ENCODE measurements at regions not wholly inside any gene's neighbourhood (a gene's known extent, or its start where the extent isn't known, plus 50 kb on each side); places are given as distances from the start of the nearest gene placed in this dataset.
"Not testable (repeated sequence)": the region's sequence is repeated elsewhere in the genome, so short reads cannot be mapped to it uniquely, and the experiment has no call there.

- no peak overlapping the region for H3K27ac Mint-ChIP-seq
- no peak for DNase-seq (ENCODE audit: low spot score in 2 of 2, unreplicated experiment in 2 of 2)
Observed at GRCh38 chr16:59111280-59111679, 377.2 kb upstream of the GOT2 start.

GRCh38 chr16:59108374-59108773 lies 374.3 kb upstream of the GOT2 start:
- Mint-ChIP-seq H3K4me1 (no peaks in the 10 kb centered on the region), H3K36me3 (no peaks in the 10 kb centered on the region), H3K27ac (no peak overlapping the region), H3K4me3 (no peak overlapping the region), H3K9me3 (no peaks in the 10 kb centered on the region), H3K27me3 (ENCODE audit: low read depth) (peaks cover 6% of the 10 kb centered on the region)
- TF ChIP-seq, protein P1, sequence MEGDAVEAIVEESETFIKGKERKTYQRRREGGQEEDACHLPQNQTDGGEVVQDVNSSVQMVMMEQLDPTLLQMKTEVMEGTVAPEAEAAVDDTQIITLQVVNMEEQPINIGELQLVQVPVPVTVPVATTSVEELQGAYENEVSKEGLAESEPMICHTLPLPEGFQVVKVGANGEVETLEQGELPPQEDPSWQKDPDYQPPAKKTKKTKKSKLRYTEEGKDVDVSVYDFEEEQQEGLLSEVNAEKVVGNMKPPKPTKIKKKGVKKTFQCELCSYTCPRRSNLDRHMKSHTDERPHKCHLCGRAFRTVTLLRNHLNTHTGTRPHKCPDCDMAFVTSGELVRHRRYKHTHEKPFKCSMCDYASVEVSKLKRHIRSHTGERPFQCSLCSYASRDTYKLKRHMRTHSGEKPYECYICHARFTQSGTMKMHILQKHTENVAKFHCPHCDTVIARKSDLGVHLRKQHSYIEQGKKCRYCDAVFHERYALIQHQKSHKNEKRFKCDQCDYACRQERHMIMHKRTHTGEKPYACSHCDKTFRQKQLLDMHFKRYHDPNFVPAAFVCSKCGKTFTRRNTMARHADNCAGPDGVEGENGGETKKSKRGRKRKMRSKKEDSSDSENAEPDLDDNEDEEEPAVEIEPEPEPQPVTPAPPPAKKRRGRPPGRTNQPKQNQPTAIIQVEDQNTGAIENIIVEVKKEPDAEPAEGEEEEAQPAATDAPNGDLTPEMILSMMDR (IDR thresholded peaks at IDR 0.05; ENCODE audit: unreplicated experiment), result no peak
- DNase-seq (ENCODE audit: low spot score in 2 of 2, unreplicated experiment in 2 of 2), result no peak

More at GRCh38 chr16:59111280-59111679, 377.2 kb upstream of the GOT2 start:
- Mint-ChIP-seq H3K4me1 (no peaks in the 10 kb centered on the region), H3K36me3 (no peaks in the 10 kb centered on the region), H3K4me3 (no peak overlapping the region), H3K9me3 (no peaks in the 10 kb centered on the region), H3K27me3 (ENCODE audit: low read depth) (peaks cover 6% of the 10 kb centered on the region)
- TF ChIP-seq, protein P1 (IDR thresholded peaks at IDR 0.05; ENCODE audit: unreplicated experiment), result no peak

- DNase-seq (ENCODE audit: low spot score in 2 of 2, unreplicated experiment in 2 of 2); H3K27me3 Mint-ChIP-seq (ENCODE audit: low read depth); H3K36me3 Mint-ChIP-seq; H3K4me3 Mint-ChIP-seq; H3K27ac Mint-ChIP-seq; H3K4me1 Mint-ChIP-seq: not testable (repeated sequence)
- H3K9me3 Mint-ChIP-seq, result peaks cover 11% of the 10 kb centered on the region
Observed at GRCh38 chr16:59096682-59097081, 362.6 kb upstream of the GOT2 start.

DNA sequence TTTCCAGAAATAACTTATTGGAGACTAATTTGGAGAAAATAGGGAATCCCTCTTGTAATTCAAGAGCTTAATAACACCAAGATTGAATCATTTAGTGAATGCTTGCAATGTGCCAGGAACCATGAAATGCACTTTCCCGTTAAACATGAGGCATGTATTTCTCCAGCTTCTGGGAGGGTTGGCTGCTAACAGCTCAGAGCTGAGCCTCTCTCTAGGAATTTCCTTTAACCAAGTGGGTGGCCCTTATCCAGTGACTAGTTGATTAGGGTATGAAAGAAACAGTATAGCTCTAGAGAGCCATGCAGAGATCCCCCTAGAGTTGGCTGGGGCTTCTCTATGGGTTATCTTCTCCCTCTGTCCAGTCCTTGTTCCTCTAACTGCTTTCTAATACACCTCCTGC lies 356.4 kb upstream of the GOT2 start:
- TF ChIP-seq, protein P1 (IDR thresholded peaks at IDR 0.05; ENCODE audit: unreplicated experiment), result no peak
- no peak overlapping the region for H3K4me3 Mint-ChIP-seq
- H3K36me3 Mint-ChIP-seq, result no peaks in the 10 kb centered on the region
- H3K9me3 Mint-ChIP-seq, result no peaks in the 10 kb centered on the region
- DNase-seq (ENCODE audit: low spot score in 2 of 2, unreplicated experiment in 2 of 2), result no peak
- no peaks in the 10 kb centered on the region for H3K4me1 Mint-ChIP-seq
- no peaks in the 10 kb centered on the region for H3K27me3 Mint-ChIP-seq (ENCODE audit: low read depth)
- H3K27ac Mint-ChIP-seq, result no peak overlapping the region

DNA sequence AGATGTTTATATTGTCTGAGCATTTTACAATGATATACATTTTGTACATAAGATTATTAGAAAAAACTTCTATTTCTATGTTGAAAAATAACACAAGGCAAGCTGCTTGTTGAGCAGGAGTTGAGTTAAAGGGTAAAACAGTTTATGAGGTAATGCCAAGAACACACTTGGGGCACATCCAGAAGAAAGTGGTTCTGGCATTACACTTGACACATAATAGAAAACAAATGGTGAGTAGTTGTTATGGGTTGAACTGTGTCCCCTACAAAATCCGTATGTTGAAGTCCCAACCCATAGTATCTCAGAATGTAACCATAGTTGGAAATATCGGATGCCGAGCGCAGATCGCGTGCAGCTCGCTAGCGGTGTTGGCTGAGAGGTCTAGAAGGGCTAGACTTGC lies 354.3 kb upstream of the GOT2 start:
- no peak for DNase-seq (ENCODE audit: low spot score in 2 of 2, unreplicated experiment in 2 of 2)
- H3K27me3 Mint-ChIP-seq (ENCODE audit: low read depth), result no peaks in the 10 kb centered on the region
- H3K4me3 Mint-ChIP-seq, result no peak overlapping the region
- H3K27ac Mint-ChIP-seq, result no peak overlapping the region
- no peaks in the 10 kb centered on the region for H3K36me3 Mint-ChIP-seq
- TF ChIP-seq, protein P1 (IDR thresholded peaks at IDR 0.05; ENCODE audit: unreplicated experiment), result no peak
- no peaks in the 10 kb centered on the region for H3K9me3 Mint-ChIP-seq
- H3K4me1 Mint-ChIP-seq, result no peaks in the 10 kb centered on the region

DNA sequence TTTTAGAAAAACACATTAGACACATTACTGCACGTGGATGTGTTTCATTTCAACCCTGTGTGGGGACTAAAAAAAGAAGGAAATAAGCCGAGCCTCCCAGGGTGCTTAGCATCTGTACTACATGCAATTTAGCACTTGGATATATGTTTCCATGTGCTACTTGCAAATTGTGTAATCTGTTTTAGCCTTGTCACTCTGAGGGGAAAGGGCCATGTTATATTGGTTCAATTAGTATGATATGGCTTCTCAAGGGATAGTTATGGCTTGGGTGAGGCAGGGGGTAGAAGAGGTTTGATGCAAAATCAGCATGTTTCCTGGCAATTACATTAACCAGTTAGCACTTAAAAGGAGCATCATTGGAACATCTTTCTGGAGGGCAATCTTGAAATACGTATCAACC lies 353.5 kb upstream of the GOT2 start:
- Mint-ChIP-seq H3K27me3 (ENCODE audit: low read depth) (no peaks in the 10 kb centered on the region), H3K9me3 (peaks cover 2% of the 10 kb centered on the region), H3K27ac (no peak overlapping the region), H3K4me3 (no peak overlapping the region), H3K4me1 (no peaks in the 10 kb centered on the region), H3K36me3 (no peaks in the 10 kb centered on the region)
- DNase-seq (ENCODE audit: low spot score in 2 of 2, unreplicated experiment in 2 of 2), result no peak
- TF ChIP-seq, protein P1 (IDR thresholded peaks at IDR 0.05; ENCODE audit: unreplicated experiment), result no peak
